H7 (cell line): ENCODE measurements at regions not wholly inside any gene's neighbourhood (a gene's known extent, or its start where the extent isn't known, plus 50 kb on each side); places are given as distances from the start of the nearest gene placed in this dataset.

Experiments used
- DNase-seq: peaks from one replicate; pipeline ENCODE4 v3.0.0; 2012
- H3K27me3 ChIP-seq: 2 replicates; pipeline ENCODE4 v1.6.0; 2011; ENCODE audit warnings: mild to moderate bottlenecking, low read length; ENCODE audit not compliant: control insufficient read depth, insufficient read depth
- H3K36me3 ChIP-seq: replicated peaks from 2 replicates; pipeline ENCODE4 v1.5.1; 2011; ENCODE audit warnings: low read length; ENCODE audit not compliant: control insufficient read depth, insufficient read depth
- H3K4me3 ChIP-seq: 2 replicates; pipeline ENCODE4 v1.5.1; 2011; ENCODE audit warnings: low read depth, mild to moderate bottlenecking, control low read depth, low read length, moderate library complexity; ENCODE audit not compliant: insufficient read depth

DNA sequence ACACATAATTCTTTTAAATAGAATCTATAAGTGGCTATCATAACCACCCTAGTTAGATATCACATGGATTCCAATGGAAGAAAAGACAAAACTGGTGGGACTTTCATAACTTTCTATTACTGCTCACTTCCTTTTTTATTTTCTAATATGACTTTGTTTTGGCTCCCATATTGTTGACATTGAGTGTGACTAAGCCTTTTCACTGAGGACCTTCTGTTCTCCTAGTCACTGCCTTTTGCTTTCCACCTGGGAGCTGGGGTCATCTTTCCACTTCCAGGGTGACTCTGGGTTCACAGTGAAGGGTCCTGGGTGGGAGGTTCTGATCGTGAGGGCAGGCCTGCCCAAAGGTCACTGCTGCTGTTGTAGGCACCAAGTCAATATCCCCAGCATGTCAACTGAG is 275.8 kb downstream of the TGFB2 start:
- no peak overlapping the region for H3K4me3 ChIP-seq
- no peaks in the 10 kb centered on the region for H3K36me3 ChIP-seq
- H3K27me3 ChIP-seq = no peaks in the 10 kb centered on the region
- DNase-seq = no peak

DNA sequence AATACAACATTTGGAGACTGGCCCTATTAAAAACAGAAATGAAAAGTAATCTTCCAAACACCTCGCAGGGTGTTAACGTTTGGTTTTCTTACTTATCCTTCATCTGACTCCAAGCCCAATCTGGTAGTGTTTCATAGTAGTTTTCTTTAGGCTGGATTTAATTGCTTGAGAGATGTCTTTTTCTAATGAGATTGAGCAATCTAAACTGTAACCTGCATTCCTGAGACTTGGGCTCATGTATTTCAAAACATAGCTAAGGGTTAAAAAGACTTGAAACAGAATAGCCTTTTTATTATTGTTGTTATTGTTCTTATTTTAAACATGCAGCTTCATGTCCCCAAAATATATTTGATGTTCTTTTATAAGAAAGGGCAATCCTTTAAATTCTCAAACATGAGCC is 278.9 kb downstream of the TGFB2 start:
- DNase-seq = no peak
- Histone ChIP-seq H3K36me3 (no peaks in the 10 kb centered on the region), H3K27me3 (no peaks in the 10 kb centered on the region), H3K4me3 (no peak overlapping the region)

DNA sequence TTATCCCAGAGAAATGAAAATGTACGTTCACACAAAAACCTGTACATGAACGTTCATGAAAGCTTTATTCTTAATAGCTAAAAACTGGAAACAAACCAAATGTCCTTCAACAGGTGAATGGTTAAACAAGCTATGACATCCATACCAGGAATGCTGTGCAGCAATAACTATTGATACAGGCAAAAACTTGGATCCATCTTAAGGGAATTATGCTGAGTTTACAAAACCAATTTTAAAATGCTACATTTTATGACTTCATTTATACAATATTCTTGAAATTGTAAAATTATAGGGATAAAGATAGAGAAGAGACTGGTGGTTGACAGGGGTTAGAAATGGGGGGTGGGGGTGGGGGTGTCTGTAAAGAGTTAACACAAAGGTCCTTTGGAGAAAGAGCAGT is 280.3 kb downstream of the TGFB2 start:
- no peak for DNase-seq
- no peak overlapping the region for H3K4me3 ChIP-seq
- no peaks in the 10 kb centered on the region for H3K27me3 ChIP-seq
- no peaks in the 10 kb centered on the region for H3K36me3 ChIP-seq

DNA sequence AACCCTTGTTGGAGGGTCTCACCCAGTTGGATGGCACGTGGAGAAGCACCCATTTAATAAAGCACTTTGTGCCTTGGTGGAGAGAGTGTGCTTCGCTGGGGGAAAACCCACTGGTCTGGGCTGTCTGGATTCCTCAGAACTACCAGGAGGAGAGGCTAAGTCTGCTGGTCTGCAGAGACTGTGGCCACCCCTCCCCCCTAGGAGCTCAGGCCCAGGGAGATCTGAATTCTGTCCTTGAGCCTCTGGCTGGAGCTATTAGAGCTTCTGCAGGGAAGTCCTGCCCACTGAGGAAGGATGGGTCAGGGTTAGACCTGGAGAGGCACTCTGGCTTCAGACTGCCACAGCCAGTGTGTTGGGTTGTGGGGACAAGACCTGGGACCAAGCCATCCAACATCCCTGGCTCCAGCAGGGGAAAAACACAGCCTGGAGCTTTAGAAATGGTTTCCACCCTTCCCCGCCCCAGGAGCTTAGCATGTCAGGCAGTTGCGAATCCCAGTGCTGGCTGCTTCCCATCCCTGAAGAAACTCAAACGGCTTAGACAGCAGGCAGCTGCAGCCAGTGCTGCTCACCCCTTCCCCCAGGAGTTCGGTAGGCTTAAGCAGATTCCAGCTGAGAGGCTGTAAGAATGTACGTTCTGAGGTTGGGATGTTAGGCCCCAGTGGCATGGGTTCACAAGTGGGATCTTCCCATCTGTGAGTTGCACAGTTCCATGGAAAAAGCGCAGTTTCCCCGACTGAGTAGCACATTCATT is 288.3 kb downstream of the TGFB2 start:
- no peaks in the 10 kb centered on the region for H3K27me3 ChIP-seq
- DNase-seq = peak; percentile 8
- H3K36me3 ChIP-seq = no peaks in the 10 kb centered on the region
- H3K4me3 ChIP-seq = no peak overlapping the region

DNA sequence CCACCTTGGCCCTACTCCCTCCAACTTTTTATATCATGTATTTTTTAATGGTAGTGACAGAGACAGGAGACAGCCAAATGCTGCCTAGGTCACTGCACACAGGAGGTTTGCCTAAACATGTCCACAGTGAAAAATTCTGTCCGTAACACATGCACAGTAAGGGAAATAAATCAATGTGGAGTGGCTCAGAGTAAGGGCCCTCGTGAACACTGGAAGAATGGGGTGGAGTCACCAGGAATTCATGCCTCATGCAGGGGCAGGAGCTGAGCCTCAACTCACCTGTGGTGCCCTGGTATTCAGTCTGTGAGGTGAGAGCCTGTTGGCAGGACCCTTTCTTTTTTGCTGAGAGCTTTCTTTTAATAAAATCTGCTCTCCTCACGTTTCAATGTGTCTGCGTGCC is 289.1 kb downstream of the TGFB2 start:
- H3K27me3 ChIP-seq = no peaks in the 10 kb centered on the region
- no peak overlapping the region for H3K4me3 ChIP-seq
- no peaks in the 10 kb centered on the region for H3K36me3 ChIP-seq
- DNase-seq = no peak

DNA sequence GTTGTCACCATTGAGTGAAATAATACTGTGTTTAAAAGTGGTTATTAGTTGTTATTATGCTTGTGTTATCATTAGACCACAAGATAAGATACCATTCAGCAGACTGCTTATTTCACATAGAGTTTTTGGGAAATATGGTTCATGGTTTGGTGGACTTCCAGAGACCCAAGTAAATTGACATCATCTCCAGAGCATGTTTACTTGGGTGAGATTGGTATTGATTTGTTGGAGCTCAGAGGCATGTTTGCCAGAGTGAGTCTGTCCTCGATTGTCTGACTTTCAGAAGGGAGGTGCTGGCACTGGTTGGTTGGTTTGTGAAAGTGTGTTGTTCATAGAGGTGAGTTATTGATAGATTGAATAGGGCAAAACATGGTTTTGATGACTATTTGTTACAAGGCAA is 291.4 kb downstream of the TGFB2 start:
- no peaks in the 10 kb centered on the region for H3K36me3 ChIP-seq
- no peak for DNase-seq
- no peaks in the 10 kb centered on the region for H3K27me3 ChIP-seq
- H3K4me3 ChIP-seq = no peak overlapping the region

DNA sequence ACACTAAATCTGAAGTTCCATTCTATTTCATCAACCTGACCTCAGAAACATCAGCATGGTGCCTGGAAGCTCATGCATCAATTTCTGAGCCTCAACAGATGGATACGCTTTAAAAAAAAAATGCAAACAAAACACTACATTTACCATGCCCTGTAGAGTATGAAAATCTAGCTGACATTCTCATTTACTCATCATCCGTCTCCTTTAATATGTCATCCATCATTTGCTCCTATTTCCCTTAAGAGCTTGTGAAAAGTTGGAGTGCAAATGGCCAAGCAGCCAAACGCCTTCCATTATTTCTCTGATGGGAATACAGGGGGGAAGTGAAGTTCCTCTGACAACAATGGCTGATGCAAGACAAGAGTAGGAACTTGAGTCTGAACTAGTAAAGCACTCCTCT is 295.0 kb downstream of the TGFB2 start:
- Histone ChIP-seq H3K36me3 (no peaks in the 10 kb centered on the region), H3K27me3 (no peaks in the 10 kb centered on the region), H3K4me3 (no peak overlapping the region)
- DNase-seq = no peak

DNA sequence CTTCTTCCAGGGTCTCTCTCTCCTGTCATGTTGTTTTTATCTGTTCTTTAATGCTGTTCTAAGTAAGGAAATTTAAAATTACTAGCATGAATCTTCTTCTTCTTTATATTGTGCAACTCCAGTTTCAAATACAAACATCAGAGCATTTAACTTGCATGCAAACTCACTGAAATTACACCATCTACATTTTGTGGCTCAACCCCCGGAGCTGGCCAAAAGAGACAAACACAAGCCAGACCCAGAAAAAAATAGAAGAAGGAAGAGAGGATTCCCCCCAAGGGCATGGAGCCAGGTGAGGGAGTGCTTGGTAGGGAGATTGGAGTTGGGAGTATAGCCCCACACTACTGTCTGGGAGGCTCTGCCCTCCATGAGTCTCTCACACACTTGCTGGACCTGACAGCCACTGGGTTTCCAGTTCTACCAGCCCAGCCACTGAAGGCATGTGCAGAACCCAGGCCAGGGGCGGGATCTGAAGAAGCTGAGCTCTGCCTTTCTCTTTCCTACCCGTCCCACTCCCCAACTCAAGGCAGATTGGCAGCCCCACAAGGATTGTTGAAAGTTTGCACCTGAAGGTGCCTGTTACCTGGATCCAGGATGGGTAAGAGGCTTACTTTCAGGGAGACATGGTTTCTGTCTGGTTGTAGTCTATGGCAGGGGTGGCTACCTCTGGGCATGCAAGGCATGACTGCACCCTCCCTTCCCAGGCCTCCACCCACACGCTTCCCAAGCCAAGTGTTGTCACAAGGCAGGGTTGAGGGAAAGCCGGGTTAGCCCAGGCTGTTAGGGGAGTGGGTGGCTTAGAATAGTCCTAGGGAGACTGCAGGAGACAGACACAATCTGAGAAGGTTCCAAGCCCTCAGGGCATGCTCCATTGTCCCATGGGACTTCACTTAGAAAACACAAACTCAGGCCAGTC is 297.2 kb downstream of the TGFB2 start:
- Histone ChIP-seq H3K36me3 (no peaks in the 10 kb centered on the region), H3K4me3 (no peak overlapping the region), H3K27me3 (no peaks in the 10 kb centered on the region)
- no peak for DNase-seq

DNA sequence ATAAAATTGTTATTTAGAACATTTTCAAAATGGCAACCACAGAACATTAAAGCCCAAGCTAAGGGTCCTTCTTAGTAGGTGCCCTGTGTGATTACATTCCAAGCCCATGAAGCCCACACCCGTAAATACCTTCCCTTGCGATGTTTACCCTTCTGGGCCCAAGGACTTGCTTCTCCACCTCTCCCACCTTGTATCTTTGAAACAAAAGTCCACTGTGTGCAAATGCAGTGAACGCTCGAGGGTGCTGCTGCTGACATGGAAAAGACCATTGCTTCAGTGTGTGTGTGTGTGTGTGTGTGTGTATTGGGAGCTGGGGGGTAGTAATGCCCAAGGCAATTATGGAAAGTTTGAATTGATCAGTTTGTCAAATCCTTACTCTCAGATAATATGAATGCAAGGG is 298.1 kb downstream of the TGFB2 start:
- DNase-seq = no peak
- Histone ChIP-seq H3K27me3 (no peaks in the 10 kb centered on the region), H3K4me3 (no peak overlapping the region), H3K36me3 (no peaks in the 10 kb centered on the region)

DNA sequence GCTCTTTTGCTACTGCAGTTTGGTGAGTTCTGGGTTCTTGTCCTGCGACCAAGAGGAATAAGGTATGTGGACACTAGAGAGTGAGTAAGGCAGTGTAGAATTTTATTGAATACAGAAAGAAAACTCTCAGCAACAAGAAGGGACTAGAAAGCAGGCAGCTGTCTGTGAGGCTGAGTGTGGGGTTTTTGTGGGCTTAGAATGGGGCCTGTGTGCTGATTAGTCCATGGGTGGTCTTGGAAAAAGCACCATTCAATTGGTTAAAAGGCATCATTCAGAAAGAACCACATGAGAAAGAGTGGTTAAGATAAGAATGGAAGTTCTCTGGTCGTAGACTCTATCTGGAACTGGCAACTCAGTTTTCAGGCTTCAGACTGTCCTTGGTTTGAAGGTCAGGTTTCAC is 298.8 kb downstream of the TGFB2 start:
- Histone ChIP-seq H3K36me3 (no peaks in the 10 kb centered on the region), H3K4me3 (no peak overlapping the region), H3K27me3 (no peaks in the 10 kb centered on the region)
- no peak for DNase-seq

DNA sequence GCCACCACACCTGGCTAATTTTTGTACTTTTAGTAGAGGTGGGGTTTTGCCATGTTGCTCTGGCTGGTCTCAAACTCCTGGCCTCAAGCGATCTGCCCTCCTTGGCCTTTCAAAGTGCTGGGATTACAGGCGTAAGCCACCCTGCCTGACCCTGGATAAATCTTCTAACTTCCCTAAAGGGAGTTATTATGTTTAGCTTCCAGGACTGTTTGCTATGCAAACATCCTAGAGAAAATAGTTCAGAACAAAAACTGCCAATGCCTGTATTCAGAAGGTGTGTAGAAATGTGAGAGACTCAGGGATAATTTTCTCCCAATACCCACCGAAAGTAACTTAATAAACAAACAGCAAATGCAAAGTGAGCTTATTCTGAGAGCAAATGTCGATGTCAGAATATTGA is 301.2 kb downstream of the TGFB2 start:
- Histone ChIP-seq H3K27me3 (no peaks in the 10 kb centered on the region), H3K4me3 (no peak overlapping the region), H3K36me3 (no peaks in the 10 kb centered on the region)
- no peak for DNase-seq

DNA sequence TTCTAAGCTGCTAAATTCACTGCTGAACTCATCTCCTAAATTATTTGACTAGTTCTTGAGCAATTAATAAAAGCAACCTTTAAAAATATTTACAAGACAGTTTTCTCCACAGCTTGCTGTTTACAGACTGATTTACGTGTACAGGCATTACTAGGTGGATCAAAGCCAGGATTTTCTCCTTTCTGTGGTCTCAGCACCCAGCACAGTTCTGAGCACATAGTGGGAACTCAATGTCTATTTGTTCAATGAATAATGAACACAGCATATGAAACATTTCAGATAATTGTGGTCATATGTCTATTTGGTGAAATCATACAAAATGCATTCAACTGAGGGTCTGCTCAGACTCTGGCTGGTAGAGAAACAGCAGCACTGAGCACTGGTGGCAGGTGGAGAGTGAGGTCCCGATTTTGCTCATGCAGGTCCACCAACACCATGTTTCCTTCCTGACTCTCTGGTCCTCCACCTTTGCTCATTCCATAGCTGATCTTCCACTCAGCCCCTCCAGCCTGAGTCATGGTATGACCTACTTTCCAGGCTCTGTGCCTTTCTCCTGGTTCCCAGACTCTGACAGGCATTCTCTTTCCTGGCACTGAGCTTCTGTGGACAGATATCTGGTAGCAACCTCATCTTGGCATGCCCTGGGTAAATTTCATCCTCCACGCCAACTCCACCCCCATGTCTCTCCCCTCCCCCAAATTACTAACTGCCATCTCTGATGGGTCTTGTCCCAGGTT is 311.3 kb downstream of the TGFB2 start:
- Histone ChIP-seq H3K4me3 (no peak overlapping the region), H3K36me3 (no peaks in the 10 kb centered on the region), H3K27me3 (no peaks in the 10 kb centered on the region)
- no peak for DNase-seq

DNA sequence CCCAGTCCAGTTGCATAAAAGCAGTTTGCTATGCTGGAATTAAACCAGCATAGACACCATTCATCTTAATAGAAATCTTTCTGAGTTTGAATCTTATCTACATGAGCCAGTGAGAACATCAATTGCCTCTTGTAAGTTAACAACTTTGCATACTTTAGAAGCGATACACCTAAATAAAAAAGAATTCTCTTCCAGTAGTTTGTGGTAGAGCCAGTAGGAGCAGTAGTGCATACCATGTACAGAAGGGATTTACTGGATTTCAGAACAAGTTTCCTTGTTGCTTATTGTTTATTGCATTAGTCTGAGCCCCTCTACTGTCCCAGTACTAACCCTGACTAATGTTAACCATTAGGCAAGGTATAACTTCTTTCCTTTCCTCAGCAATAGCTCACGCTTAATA is 313.1 kb downstream of the TGFB2 start:
- no peak for DNase-seq
- Histone ChIP-seq H3K27me3 (no peaks in the 10 kb centered on the region), H3K4me3 (no peak overlapping the region), H3K36me3 (no peaks in the 10 kb centered on the region)

DNA sequence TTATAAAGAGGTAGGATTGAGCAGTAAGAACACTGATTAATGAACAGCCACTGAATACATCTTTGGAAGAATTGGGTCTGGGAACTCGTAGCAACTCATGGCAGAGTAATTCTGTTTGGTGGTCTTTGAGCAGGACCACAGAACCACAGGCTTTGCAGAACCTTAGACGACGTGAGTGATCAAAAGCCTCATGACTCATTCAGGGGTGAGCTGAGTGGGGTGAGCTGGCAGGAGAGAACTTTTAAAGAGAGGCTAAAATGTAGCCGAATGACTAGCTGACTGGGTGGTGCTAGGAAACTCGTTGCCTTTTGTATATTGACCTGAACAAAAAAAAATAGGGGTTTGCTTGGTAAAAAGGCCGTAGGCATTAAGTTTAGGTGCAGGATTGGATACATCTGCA is 313.8 kb downstream of the TGFB2 start:
- H3K4me3 ChIP-seq = no peak overlapping the region
- H3K27me3 ChIP-seq = no peaks in the 10 kb centered on the region
- no peak for DNase-seq
- no peaks in the 10 kb centered on the region for H3K36me3 ChIP-seq
